ENCODE measurements at regions not wholly inside any gene's neighbourhood (a gene's known extent, or its start where the extent isn't known, plus 50 kb on each side); places are given as distances from the start of the nearest gene placed in this dataset.

- TF ChIP-seq POLR2AphosphoS5 (IDR thresholded peaks at IDR 0.05; ENCODE audit: low read depth, low read length) (no peak), TAF1 (IDR thresholded peaks at IDR 0.05; ENCODE audit: borderline replicate concordance, low read depth, low read length) (no peak)
These were observed 100.9 kb downstream of the GJA1 start for GRCh38 chr6:121536345-121536744.
